ENCODE measurements at regions not wholly inside any gene's neighbourhood (a gene's known extent, or its start where the extent isn't known, plus 50 kb on each side); places are given as distances from the start of the nearest gene placed in this dataset.

- no peak for DNase-seq
Observed at GRCh38 chr4:178056996-178057395, 614.8 kb upstream of the AGA start.

GRCh38 chr4:178063568-178063967 is 621.3 kb upstream of the AGA start:
- DNase-seq, result no peak

DNA sequence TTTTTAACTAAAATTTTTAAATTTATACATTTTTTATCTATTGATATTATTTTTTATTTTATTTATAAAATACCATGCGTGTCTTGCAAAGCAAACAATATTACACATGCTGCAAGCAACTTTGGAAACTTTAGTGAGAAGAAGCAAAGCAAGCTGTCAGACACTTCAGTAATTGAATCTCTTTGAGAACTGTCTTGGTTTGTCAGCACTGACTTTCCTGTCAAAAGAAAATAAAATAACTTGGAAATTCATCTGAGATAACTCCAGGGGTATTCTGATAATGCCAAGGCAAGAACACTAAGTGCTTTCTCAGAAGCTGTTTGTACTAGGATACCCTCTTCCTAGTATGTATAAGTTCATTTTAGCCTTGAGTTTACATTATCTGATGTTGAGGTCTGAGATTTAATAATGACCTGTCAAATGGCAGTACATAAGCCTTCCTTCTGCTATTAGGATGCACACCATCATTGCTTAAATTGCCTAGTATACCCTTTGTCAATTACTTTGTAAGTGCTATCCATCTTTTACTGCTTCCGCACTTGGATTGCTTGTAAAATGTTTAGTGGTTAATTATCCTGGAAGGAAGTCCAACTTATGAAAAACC is 624.2 kb upstream of the AGA start:
- DNase-seq, result no peak

DNA sequence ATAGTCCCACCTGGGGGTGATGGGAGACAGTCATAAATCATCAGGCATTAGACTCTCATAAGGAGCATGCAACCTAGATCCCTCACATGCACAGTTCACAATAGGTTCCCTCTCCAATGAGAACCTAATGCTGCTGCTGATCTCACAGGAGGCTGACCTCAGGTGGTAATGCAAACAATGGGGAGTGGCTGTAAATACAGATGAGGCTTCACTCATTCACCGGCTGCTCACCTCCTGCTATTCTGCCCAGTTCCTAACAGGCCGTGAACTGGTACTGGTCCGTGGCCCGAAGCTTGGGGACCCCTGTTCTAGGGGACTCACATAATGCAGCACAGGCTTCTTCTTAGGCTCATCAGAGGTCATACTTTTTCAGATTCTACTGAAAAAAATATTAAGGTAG is 625.9 kb upstream of the AGA start:
- DNase-seq, result no peak

GRCh38 chr4:178070163-178070562 is 627.9 kb upstream of the AGA start:
- DNase-seq, result no peak

GRCh38 chr4:178080312-178080711 is 638.1 kb upstream of the AGA start:
- DNase-seq, result no peak

- peak; percentile 25 for DNase-seq
Observed at GRCh38 chr4:178081176-178081575, 638.9 kb upstream of the AGA start.

- peak; percentile 28 for DNase-seq
Observed at GRCh38 chr4:178081896-178082295, 639.7 kb upstream of the AGA start.

GRCh38 chr4:178082906-178083305 is 640.7 kb upstream of the AGA start:
- DNase-seq, result peak; percentile 43

- no peak for DNase-seq
Observed at GRCh38 chr4:178083968-178084367, 641.7 kb upstream of the AGA start.

DNA sequence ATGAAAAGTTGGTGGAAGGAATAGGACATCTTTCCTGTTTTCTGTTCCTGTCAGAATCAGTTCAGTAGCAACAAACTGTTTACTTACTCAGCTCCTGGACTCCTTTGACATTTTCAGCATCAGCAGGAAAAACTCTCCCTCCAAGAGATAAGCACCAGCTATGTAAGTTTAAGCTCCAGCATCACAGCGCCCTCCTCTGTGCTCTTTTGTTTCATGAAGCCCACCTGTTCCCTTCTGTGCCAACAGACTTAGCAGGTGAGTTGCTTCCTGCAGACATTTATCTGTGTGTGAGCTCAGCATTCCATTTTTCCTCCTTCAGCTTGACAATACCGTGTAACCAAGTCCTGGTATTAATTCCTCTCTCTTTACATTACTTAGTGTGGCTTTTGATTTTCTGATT is 644.1 kb upstream of the AGA start:
- no peak for DNase-seq

- no peak for DNase-seq
Observed at GRCh38 chr4:178090640-178091411, 648.6 kb upstream of the AGA start.

DNA sequence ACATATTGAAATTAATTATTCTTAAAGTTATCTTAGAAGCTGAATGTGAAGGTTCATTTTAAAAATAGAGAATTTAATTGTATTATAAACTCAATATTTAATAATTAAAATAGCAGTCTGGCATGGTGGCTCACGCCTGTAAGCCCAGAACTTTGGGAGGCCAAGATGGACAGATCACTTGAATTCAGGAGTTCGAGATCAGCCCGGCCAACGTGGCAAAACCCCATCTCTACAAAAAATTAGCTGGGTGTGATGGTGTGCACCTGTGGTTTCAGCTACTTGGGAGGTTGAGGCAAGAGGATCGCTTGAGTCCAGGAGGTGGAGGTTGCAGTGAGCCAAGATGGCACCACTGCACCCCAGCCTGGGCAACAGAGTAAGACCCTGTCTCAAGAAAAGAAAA is 659.9 kb upstream of the AGA start:
- no peak for DNase-seq

- DNase-seq, result no peak
Observed at GRCh38 chr4:178105242-178105641, 663.0 kb upstream of the AGA start.

DNA sequence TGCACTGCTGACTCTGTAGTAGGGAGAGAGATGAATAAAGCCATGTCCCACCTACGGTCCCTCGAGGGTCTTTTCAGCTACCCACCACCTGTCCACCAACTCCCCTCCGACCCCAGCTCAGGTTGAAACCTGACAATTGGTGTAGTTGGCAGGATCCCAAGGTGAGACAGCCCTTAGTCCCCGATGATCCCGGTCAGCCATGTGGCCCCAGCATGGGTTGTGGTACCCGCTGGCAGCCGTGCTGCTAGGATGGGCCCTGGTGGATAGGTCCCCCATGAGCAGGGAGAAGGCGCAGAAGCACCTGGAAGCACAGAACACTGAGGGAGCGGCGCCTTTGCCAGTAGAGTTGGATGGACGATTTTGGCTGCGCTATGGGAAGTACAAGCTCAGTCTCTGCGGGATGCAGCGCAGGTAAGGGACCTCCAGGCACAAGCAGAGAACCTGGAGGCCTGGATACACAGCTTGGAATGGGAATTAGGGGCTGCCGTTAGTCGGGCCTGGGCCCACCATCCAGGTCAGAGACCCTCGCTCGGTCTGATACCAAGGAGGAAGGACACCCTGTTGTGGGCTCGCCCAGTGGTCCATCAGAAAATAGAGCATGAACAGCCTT is 694.6 kb upstream of the AGA start:
- DNase-seq, result no peak

DNA sequence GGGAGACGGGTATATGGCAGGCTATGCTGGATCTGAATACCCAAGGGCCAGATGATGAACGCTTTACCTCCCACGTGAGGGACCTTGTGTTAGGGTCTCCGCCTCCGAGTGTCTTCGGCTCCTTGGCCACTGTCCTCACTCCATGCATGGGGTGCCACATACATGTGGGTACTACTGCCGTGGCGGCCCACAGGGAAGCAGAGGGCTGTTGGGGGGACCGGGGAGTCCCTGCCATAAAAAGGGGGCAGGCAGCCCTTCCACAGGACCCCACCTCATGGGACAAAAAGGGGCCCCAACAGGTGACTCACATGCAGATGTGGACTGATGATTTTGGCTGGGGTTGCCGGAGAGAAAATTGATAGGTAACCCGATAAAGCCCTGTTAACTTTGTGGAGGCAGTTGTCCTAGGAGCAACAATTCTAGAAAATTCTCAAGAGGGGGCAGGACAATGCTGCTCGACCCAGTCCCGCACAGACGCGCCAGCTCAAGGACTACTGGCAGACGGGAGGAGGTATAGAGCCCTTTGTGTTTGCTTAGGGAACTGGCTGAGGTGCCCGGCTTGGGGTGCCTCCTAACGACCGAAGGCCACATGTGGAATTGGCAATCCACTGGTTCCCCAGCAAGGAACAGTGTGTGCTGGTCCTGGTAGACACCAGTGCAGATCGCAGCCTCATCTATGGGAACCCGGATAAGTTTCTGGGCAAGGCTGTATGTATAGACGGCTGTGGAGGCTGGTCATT is 695.7 kb upstream of the AGA start:
- DNase-seq, result no peak

- DNase-seq, result no peak
Observed at GRCh38 chr4:178138491-178138890, 696.3 kb upstream of the AGA start.

DNA sequence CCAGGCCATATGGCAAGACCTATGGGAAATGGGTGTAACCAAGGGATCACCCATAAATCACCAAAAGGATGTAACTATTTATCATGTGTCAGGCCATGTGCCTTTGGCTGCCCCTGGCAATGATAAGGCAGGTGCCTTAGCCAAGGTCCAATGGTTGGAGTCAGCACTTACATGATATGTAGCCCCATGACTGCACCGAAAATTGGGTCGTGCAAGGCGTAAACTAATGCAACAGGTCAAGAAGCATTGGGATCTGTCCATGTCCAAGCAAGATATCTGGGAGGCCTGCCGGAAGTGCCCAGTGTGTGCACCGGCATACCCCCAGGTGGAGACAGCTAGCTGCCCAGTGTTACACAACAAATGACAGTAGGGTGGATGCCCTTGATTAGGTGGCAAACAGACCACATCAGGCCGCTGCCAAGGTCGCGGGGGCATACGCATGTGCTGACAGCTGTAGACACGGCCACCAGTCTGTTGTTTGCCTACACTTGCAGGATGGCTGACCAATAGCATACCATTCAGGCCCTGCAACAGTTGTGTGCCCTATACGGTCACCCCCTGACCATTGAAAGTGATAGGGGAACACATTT is 698.2 kb upstream of the AGA start:
- no peak for DNase-seq

DNA sequence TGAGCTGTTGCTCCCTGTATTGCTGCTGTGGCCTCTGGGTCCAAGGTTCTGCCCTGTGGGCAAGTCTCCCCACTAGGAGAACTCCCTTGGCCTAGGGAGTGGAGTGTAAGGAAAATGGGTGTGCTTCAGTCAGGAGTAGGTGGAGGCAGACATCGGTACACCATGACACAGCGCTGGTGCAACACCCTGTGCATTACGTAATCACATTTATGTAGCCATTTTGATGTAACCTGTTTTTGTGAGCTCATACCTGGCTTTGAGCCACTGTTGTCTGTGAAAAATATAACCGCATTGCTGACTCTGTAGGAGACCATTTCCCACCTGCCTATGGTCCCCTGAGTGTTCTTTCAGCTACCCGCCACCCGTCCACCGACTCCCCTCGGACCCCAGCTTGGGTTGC is 700.5 kb upstream of the AGA start:
- no peak for DNase-seq

DNA sequence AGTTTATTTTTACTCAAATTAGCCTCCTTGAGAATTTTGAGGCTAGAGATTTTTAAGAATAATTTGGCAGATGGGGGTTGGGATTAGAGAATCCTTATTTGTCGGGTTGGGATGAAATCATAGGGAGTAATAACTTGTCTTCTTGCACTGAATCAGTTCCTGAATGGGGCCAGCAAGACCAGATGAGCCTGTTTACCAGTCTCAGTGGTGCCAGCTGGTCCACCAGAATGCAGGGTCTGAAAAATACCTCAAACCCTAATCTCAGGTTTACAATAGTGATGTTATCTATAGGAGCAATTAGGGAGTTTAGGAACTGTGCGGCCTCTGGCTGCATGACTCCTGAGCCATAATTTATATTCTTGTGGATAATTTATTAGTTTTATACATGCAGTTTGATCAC is 705.9 kb upstream of the AGA start:
- no peak for DNase-seq

- no peak for DNase-seq
Observed at GRCh38 chr4:178165251-178165950, 723.2 kb upstream of the AGA start.

GRCh38 chr4:178165951-178166308 is 723.7 kb upstream of the AGA start:
- DNase-seq, result no peak

DNA sequence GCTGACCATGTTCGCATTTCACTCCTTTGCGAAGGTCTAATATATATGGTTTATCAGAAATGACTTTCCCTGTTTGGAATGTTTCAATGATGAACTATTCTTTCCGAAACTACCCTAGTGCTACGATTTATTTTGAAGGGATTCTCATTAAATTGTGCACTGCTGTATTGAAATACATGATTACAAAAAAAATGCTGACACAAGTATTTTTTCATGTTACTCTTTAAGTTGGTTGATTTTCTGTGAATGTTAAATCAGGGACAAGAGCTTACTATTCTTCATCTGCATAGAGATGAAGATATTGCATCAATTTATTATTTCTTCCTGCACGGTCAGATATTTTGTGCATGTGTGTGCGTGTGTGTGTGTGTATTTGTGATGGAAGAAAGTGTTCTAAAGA is 731.5 kb upstream of the AGA start:
- DNase-seq, result no peak
